ENCODE measurements at regions not wholly inside any gene's neighbourhood (a gene's known extent, or its start where the extent isn't known, plus 50 kb on each side); places are given as distances from the start of the nearest gene placed in this dataset.
A peak's percentile ranks its signal among the peaks of the same experiment; 100 is the strongest.

DNA sequence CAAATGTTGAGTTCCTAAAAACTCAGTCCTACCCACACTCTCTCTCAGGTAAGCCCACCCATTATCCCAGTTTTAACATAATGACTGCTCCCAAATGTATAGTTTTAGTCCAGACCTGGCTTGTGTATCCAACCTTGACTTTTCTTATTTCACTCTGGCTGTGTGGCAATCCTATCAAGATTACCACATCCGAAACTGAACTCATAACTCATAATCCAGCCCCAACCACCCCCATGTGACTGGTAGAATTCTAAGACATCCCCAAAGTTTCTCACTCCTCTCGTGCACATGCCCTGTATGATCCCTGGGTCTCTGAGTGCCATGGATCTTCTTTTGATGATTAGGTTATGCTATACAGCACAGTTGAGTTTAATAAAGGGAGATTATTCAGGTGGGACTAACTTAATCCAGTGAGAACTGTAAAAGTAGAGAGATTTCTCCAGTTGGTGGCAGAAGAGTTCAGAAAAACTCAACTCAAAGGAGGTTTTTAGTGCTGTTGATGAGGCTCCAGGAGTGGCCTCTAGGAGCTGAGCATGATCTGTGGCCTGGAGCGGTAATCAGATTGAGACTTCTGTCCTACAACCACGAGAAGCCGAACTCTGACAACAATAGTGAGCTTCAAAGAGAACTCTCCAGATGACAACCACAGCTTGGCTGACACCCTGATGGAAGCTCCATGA lies 413.4 kb downstream of the ZNF536 start (continued):
- TF ChIP-seq CEBPB (IDR thresholded peaks at IDR 0.05), result no peak

DNA sequence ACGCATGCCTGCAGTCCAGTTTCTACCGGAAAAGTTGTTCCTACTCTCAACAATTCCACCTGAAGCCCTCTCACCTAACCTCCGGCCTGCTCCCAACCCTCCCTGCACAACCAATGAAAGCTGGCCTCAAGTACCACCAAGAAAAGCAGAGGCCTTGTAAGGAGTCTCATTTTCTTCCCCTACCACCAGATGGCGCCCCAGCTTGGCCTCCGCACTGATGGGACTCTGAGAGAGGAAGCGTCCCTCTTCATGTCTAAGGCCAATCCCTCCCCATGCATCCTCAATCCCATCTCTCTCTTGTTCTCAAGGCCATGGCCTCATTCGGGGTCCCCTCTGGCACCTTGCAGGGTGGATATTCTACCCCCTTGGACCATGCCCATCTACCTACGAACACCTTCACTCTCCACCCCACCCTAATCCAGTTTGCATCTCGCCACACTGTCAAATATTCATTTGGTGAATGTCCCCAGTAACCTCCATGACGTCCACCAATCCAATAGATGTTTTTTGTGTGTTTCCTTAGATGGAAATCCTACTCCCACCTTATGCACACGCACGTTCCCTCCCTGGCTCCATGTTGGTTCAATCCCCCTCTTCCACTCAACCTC lies 412.8 kb downstream of the ZNF536 start:
- ChIA-PET CTCF (interaction anchor here (0.6 to 2.8 kb wide), 12 partner anchors 8 to 1785 kb away, joined by 3 to 10 read pairs (median 4); no protein-coding TSS in a partner anchor), POLR2A (no interaction called here)
- 8% methylated on average over 12 of the region's 12 CpGs for WGBS (ENCODE audit: missing lambda C conversion rate)
- Histone ChIP-seq H3K4me2 (no peak overlapping the region), H3K4me1 (no peaks in the 10 kb centered on the region), H3K9me3 (0 out of 3 replicates have a peak, but pooled peaks cover 4% of the 10 kb centered on the region), H3K4me3 (no peak overlapping the region), H3K27ac (no peak overlapping the region)
- FAIRE-seq, result no peak
- peak; percentile 42 to 51 for DNase-seq (ENCODE audit: low read depth in 1 of 2, low spot score in 1 of 2)
- TF ChIP-seq, protein P1, sequence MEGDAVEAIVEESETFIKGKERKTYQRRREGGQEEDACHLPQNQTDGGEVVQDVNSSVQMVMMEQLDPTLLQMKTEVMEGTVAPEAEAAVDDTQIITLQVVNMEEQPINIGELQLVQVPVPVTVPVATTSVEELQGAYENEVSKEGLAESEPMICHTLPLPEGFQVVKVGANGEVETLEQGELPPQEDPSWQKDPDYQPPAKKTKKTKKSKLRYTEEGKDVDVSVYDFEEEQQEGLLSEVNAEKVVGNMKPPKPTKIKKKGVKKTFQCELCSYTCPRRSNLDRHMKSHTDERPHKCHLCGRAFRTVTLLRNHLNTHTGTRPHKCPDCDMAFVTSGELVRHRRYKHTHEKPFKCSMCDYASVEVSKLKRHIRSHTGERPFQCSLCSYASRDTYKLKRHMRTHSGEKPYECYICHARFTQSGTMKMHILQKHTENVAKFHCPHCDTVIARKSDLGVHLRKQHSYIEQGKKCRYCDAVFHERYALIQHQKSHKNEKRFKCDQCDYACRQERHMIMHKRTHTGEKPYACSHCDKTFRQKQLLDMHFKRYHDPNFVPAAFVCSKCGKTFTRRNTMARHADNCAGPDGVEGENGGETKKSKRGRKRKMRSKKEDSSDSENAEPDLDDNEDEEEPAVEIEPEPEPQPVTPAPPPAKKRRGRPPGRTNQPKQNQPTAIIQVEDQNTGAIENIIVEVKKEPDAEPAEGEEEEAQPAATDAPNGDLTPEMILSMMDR (IDR thresholded peaks at IDR 0.05), result peak; percentile 40; the same call in 2 of the 3 replicates
- TF ChIP-seq EHMT2 (IDR thresholded peaks at IDR 0.05; ENCODE audit: low read depth) (no peak), EP300 (IDR thresholded peaks at IDR 0.05) (no peak), SREBF2 (IDR thresholded peaks at IDR 0.05) (no peak), POLR2AphosphoS2 (conservative IDR thresholded peaks at IDR 0.05; ENCODE audit: low read length) (no peak), POLR2A (IDR thresholded peaks at IDR 0.05; ENCODE audit: low read length) (no peak), FOXS1 (CRISPR knock-in tag; IDR thresholded peaks at IDR 0.05) (no peak), CHD2 (IDR thresholded peaks at IDR 0.05; ENCODE audit: low read length, partially characterized antibody) (no peak), EHF (CRISPR knock-in tag; IDR thresholded peaks at IDR 0.05) (no peak), RAD21 (conservative IDR thresholded peaks at IDR 0.05 in 1 of 2, IDR thresholded peaks at IDR 0.05 in 1 of 2) (peak; percentile 41 to 54; a peak in 4 of 5 replicates), PHF8 (IDR thresholded peaks at IDR 0.05; ENCODE audit: borderline replicate concordance, low read depth) (no peak), SMC3 (IDR thresholded peaks at IDR 0.05) (peak; percentile 42; the same call in 1 of the 3 replicates), RNF2 (IDR thresholded peaks at IDR 0.05; ENCODE audit: borderline replicate concordance, low read depth) (no peak)
- TF ChIP-seq, protein P2, sequence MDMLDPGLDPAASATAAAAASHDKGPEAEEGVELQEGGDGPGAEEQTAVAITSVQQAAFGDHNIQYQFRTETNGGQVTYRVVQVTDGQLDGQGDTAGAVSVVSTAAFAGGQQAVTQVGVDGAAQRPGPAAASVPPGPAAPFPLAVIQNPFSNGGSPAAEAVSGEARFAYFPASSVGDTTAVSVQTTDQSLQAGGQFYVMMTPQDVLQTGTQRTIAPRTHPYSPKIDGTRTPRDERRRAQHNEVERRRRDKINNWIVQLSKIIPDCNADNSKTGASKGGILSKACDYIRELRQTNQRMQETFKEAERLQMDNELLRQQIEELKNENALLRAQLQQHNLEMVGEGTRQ (IDR thresholded peaks at IDR 0.05), result no peak
- TF ChIP-seq, protein P3, sequence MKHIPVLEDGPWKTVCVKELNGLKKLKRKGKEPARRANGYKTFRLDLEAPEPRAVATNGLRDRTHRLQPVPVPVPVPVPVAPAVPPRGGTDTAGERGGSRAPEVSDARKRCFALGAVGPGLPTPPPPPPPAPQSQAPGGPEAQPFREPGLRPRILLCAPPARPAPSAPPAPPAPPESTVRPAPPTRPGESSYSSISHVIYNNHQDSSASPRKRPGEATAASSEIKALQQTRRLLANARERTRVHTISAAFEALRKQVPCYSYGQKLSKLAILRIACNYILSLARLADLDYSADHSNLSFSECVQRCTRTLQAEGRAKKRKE (CRISPR knock-in tag; IDR thresholded peaks at IDR 0.05; ENCODE audit: low read depth), result no peak
- TF ChIP-seq, protein P4, sequence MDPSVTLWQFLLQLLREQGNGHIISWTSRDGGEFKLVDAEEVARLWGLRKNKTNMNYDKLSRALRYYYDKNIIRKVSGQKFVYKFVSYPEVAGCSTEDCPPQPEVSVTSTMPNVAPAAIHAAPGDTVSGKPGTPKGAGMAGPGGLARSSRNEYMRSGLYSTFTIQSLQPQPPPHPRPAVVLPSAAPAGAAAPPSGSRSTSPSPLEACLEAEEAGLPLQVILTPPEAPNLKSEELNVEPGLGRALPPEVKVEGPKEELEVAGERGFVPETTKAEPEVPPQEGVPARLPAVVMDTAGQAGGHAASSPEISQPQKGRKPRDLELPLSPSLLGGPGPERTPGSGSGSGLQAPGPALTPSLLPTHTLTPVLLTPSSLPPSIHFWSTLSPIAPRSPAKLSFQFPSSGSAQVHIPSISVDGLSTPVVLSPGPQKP (IDR thresholded peaks at IDR 0.05; ENCODE audit: low read depth, low read length), result no peak
- peak in 1 of 2 experiments; percentile 83; a peak in 3 of 6 replicates for ATAC-seq

DNA sequence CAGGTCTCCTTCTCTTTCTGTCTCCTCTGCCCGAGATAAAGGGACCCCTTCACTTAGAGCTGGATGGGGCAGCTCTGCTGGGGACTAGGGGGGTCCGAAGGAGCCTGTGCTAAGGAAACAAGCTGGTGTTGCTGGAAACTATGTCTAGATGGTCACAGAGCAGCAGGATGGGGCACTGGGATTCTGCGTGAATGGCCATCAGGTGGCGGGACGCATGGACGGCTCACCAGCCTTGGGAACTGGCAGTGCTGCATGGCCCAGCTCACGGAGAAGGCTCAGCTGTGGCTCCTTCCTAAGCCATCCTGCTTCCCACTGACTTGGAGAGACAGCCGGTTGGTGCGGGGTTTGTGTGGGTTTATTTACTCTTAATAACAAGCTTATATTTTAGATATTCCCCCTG lies 411.8 kb downstream of the ZNF536 start:
- DNase-seq (ENCODE audit: low read depth in 1 of 2, low spot score in 1 of 2) (no peak), FAIRE-seq (no peak), ATAC-seq (no peak)
- H3K4me2 ChIP-seq, result no peak overlapping the region
- no peak for TF ChIP-seq RCOR1 (IDR thresholded peaks at IDR 0.05; ENCODE audit: low read depth, low read length)
- TF ChIP-seq HEYL (CRISPR knock-in tag; IDR thresholded peaks at IDR 0.05), result no peak
- no peak for TF ChIP-seq CHD2 (IDR thresholded peaks at IDR 0.05; ENCODE audit: low read length, partially characterized antibody)
- TF ChIP-seq HDAC2 (IDR thresholded peaks at IDR 0.05), result no peak
- TF ChIP-seq NR3C1 (IDR thresholded peaks at IDR 0.05), result no peak
- no peak for TF ChIP-seq FOXS1 (CRISPR knock-in tag; IDR thresholded peaks at IDR 0.05)
- no peak for TF ChIP-seq MAFK (IDR thresholded peaks at IDR 0.05; ENCODE audit: partially characterized antibody)
- TF ChIP-seq, protein P1 (IDR thresholded peaks at IDR 0.05), result no peak
- CTCF ChIA-PET, result interaction anchor here (0.7 to 2.8 kb wide), 11 partner anchors 10 to 1786 kb away, joined by 3 to 10 read pairs (median 4); no protein-coding TSS in a partner anchor
- no peak overlapping the region for H3K4me3 ChIP-seq
- no peaks in the 10 kb centered on the region for H3K4me1 ChIP-seq
- no peak overlapping the region for H3K27ac ChIP-seq
- 28% methylated on average over 9 of the region's 9 CpGs for WGBS (ENCODE audit: missing lambda C conversion rate)
- 0 out of 3 replicates have a peak, but pooled peaks cover 4% of the 10 kb centered on the region for H3K9me3 ChIP-seq
- POLR2A ChIA-PET, result no interaction called here
